ENCODE measurements at regions not wholly inside any gene's neighbourhood (a gene's known extent, or its start where the extent isn't known, plus 50 kb on each side); places are given as distances from the start of the nearest gene placed in this dataset.

- no peaks in the 10 kb centered on the region for H3K79me2 ChIP-seq (ENCODE audit: control insufficient read depth, low read length)
- H3K4me2 ChIP-seq (ENCODE audit: low read length), result no peak overlapping the region
- no peaks in the 10 kb centered on the region for H3K36me3 ChIP-seq (ENCODE audit: control insufficient read depth, low read length)
- no peaks in the 10 kb centered on the region for H3K9me3 ChIP-seq (ENCODE audit: control insufficient read depth, insufficient read depth, low read length)
- H3F3A ChIP-seq (ENCODE audit: control insufficient read depth, insufficient read depth), result no peaks in the 10 kb centered on the region
- no peak overlapping the region for H3K27ac ChIP-seq (ENCODE audit: low read depth, low read length)
- no peaks in the 10 kb centered on the region for H3K9me2 ChIP-seq (replicated peaks; ENCODE audit: control insufficient read depth, low read length)
- no peaks in the 10 kb centered on the region for H4K20me1 ChIP-seq (ENCODE audit: control insufficient read depth, insufficient read depth, low read depth, low read length)
- H3K4me1 ChIP-seq (ENCODE audit: control insufficient read depth, low read length), result no peaks in the 10 kb centered on the region
- H3K4me3 ChIP-seq (ENCODE audit: low read length), result no peak overlapping the region
- no peaks in the 10 kb centered on the region for H3K27me3 ChIP-seq (ENCODE audit: control insufficient read depth, low read length)
- TF ChIP-seq CTCF (IDR thresholded peaks at IDR 0.05; ENCODE audit: low read depth, low read length, poor library complexity, severe bottlenecking) (no peak), EZH2phosphoT487 (IDR thresholded peaks at IDR 0.05; ENCODE audit: borderline replicate concordance, low read length) (no peak)
Observed at GRCh38 chr9:28741459-28741858, 1168.2 kb upstream of the C9orf72 start.

- no peak for TF ChIP-seq CTCF (IDR thresholded peaks at IDR 0.05; ENCODE audit: low read depth, low read length, poor library complexity, severe bottlenecking)
- TF ChIP-seq EZH2phosphoT487 (IDR thresholded peaks at IDR 0.05; ENCODE audit: borderline replicate concordance, low read length), result no peak
- H3K4me3 ChIP-seq (ENCODE audit: low read length), result no peak overlapping the region
- H3K9me2 ChIP-seq (replicated peaks; ENCODE audit: control insufficient read depth, low read length), result no peaks in the 10 kb centered on the region
- no peaks in the 10 kb centered on the region for H3F3A ChIP-seq (ENCODE audit: control insufficient read depth, insufficient read depth)
- no peak overlapping the region for H3K27ac ChIP-seq (ENCODE audit: low read depth, low read length)
- no peaks in the 10 kb centered on the region for H4K20me1 ChIP-seq (ENCODE audit: control insufficient read depth, insufficient read depth, low read depth, low read length)
- H3K4me1 ChIP-seq (ENCODE audit: control insufficient read depth, low read length), result no peaks in the 10 kb centered on the region
- no peaks in the 10 kb centered on the region for H3K27me3 ChIP-seq (ENCODE audit: control insufficient read depth, low read length)
- H3K36me3 ChIP-seq (ENCODE audit: control insufficient read depth, low read length), result no peaks in the 10 kb centered on the region
- H3K9me3 ChIP-seq (ENCODE audit: control insufficient read depth, insufficient read depth, low read length), result no peaks in the 10 kb centered on the region
- H3K79me2 ChIP-seq (ENCODE audit: control insufficient read depth, low read length), result no peaks in the 10 kb centered on the region
- no peak overlapping the region for H3K4me2 ChIP-seq (ENCODE audit: low read length)
Observed at GRCh38 chr9:28747351-28747985, 1174.2 kb upstream of the C9orf72 start.

- no peaks in the 10 kb centered on the region for H3K9me3 ChIP-seq (ENCODE audit: control insufficient read depth, insufficient read depth, low read length)
- no peaks in the 10 kb centered on the region for H3K27me3 ChIP-seq (ENCODE audit: control insufficient read depth, low read length)
- H3K4me2 ChIP-seq (ENCODE audit: low read length), result no peak overlapping the region
- H3K79me2 ChIP-seq (ENCODE audit: control insufficient read depth, low read length), result no peaks in the 10 kb centered on the region
- H3K36me3 ChIP-seq (ENCODE audit: control insufficient read depth, low read length), result no peaks in the 10 kb centered on the region
- H3F3A ChIP-seq (ENCODE audit: control insufficient read depth, insufficient read depth), result no peaks in the 10 kb centered on the region
- TF ChIP-seq EZH2phosphoT487 (IDR thresholded peaks at IDR 0.05; ENCODE audit: borderline replicate concordance, low read length) (no peak), CTCF (IDR thresholded peaks at IDR 0.05; ENCODE audit: low read depth, low read length, poor library complexity, severe bottlenecking) (no peak)
- no peaks in the 10 kb centered on the region for H3K4me1 ChIP-seq (ENCODE audit: control insufficient read depth, low read length)
- no peaks in the 10 kb centered on the region for H4K20me1 ChIP-seq (ENCODE audit: control insufficient read depth, insufficient read depth, low read depth, low read length)
- H3K9me2 ChIP-seq (replicated peaks; ENCODE audit: control insufficient read depth, low read length), result no peaks in the 10 kb centered on the region
- no peak overlapping the region for H3K4me3 ChIP-seq (ENCODE audit: low read length)
- H3K27ac ChIP-seq (ENCODE audit: low read depth, low read length), result no peak overlapping the region
Observed at GRCh38 chr9:28750136-28750535, 1176.9 kb upstream of the C9orf72 start.

All from DOHH2 (cell line).